HEK293T (cell line): ENCODE measurements at regions not wholly inside any gene's neighbourhood (a gene's known extent, or its start where the extent isn't known, plus 50 kb on each side); places are given as distances from the start of the nearest gene placed in this dataset.

Experiments used
- ARNT ChIP-seq: fragments of 450-650 bp; IDR thresholded peaks from 2 replicates; pipeline ENCODE4 v1.6.1; 2017; ENCODE audit warnings: mild to moderate bottlenecking
- BHLHE40 ChIP-seq: fragments of 450-650 bp; IDR thresholded peaks from 2 replicates; pipeline ENCODE4 v1.6.1; 2016; ENCODE audit warnings: mild to moderate bottlenecking, moderate library complexity, borderline replicate concordance
- CTBP1 ChIP-seq: fragments of 450-650 bp; IDR thresholded peaks from 2 replicates; pipeline ENCODE4 v1.6.1; 2016; ENCODE audit warnings: borderline replicate concordance
- ELF4 ChIP-seq: fragments of 450-650 bp; IDR thresholded peaks from 2 replicates; pipeline ENCODE4 v1.6.1; 2017; ENCODE audit warnings: antibody characterized with exemption
- FOXA1 ChIP-seq: fragments of 450-650 bp; IDR thresholded peaks from 2 replicates; pipeline ENCODE4 v1.6.1; 2016; ENCODE audit warnings: mild to moderate bottlenecking
- FOXM1 ChIP-seq: fragments of 450-650 bp; IDR thresholded peaks from 2 replicates; pipeline ENCODE4 v1.6.1; 2017; ENCODE audit warnings: mild to moderate bottlenecking, borderline replicate concordance
- NFRKB ChIP-seq: fragments of 450-650 bp; IDR thresholded peaks from 2 replicates; pipeline ENCODE4 v1.6.1; 2016; ENCODE audit warnings: mild to moderate bottlenecking, moderate library complexity
- SP1 ChIP-seq: fragments of 450-650 bp; IDR thresholded peaks from 2 replicates; pipeline ENCODE4 v1.6.1; 2017
- SUZ12 ChIP-seq: fragments of 450-650 bp; IDR thresholded peaks from 2 replicates; pipeline ENCODE4 v1.6.1; 2016; ENCODE audit warnings: mild to moderate bottlenecking
- TARDBP ChIP-seq: fragments of 450-650 bp; IDR thresholded peaks from 2 replicates; pipeline ENCODE4 v1.6.1; 2016
- ZNF384 ChIP-seq: fragments of 450-650 bp; IDR thresholded peaks from 2 replicates; pipeline ENCODE4 v1.6.1; 2016
- TF ChIP-seq, protein P1 (sequence below): fragments of 450-650 bp; IDR thresholded peaks from 2 replicates; pipeline ENCODE4 v1.6.1; 2016

DNA sequence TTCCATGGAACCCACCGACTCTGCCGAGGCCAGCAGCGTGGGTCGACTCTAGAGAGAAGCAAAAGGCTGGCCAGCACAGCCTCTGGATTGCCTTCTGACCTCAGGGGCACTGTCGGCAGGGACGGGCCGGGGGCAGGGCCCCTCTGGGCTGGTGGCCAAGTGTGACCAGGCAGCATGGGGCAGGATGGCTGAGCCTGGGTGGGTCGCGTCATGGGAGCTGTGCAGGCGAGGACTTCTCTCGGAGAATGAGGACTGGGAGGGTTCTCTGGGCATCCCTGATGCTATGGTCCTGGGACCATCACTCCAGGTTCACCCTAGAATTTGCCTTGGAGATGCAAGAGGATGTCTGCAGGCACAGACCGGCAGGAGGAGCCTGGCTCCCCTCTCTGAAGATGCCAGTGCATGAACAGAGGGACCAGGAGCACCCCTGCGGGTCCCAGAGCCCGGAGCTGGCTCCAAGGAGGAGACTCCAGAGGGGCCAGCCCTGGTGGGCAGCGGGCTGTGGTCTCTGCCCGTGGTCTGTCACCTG lies 289.2 kb downstream of the NDUFA10 start:
- TF ChIP-seq ZNF384 (no peak), SUZ12 (no peak), TARDBP (no peak), FOXM1 (no peak), SP1 (no peak), BHLHE40 (no peak), ARNT (no peak), NFRKB (no peak), ELF4 (no peak), FOXA1 (no peak), CTBP1 (no peak)
- TF ChIP-seq, protein P1, sequence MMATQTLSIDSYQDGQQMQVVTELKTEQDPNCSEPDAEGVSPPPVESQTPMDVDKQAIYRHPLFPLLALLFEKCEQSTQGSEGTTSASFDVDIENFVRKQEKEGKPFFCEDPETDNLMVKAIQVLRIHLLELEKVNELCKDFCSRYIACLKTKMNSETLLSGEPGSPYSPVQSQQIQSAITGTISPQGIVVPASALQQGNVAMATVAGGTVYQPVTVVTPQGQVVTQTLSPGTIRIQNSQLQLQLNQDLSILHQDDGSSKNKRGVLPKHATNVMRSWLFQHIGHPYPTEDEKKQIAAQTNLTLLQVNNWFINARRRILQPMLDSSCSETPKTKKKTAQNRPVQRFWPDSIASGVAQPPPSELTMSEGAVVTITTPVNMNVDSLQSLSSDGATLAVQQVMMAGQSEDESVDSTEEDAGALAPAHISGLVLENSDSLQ, result no peak
